ENCODE measurements at regions not wholly inside any gene's neighbourhood (a gene's known extent, or its start where the extent isn't known, plus 50 kb on each side); places are given as distances from the start of the nearest gene placed in this dataset.

GRCh38 chr7:89738549-89738948, 415.7 kb upstream of the STEAP1 start:
- TF ChIP-seq, protein P1, sequence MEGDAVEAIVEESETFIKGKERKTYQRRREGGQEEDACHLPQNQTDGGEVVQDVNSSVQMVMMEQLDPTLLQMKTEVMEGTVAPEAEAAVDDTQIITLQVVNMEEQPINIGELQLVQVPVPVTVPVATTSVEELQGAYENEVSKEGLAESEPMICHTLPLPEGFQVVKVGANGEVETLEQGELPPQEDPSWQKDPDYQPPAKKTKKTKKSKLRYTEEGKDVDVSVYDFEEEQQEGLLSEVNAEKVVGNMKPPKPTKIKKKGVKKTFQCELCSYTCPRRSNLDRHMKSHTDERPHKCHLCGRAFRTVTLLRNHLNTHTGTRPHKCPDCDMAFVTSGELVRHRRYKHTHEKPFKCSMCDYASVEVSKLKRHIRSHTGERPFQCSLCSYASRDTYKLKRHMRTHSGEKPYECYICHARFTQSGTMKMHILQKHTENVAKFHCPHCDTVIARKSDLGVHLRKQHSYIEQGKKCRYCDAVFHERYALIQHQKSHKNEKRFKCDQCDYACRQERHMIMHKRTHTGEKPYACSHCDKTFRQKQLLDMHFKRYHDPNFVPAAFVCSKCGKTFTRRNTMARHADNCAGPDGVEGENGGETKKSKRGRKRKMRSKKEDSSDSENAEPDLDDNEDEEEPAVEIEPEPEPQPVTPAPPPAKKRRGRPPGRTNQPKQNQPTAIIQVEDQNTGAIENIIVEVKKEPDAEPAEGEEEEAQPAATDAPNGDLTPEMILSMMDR (IDR thresholded peaks at IDR 0.05), result no peak
- no peak for TF ChIP-seq POLR2A (IDR thresholded peaks at IDR 0.05)

All from right lobe of liver (tissue), 4 donors.